ENCODE measurements at regions not wholly inside any gene's neighbourhood (a gene's known extent, or its start where the extent isn't known, plus 50 kb on each side); places are given as distances from the start of the nearest gene placed in this dataset.

DNA sequence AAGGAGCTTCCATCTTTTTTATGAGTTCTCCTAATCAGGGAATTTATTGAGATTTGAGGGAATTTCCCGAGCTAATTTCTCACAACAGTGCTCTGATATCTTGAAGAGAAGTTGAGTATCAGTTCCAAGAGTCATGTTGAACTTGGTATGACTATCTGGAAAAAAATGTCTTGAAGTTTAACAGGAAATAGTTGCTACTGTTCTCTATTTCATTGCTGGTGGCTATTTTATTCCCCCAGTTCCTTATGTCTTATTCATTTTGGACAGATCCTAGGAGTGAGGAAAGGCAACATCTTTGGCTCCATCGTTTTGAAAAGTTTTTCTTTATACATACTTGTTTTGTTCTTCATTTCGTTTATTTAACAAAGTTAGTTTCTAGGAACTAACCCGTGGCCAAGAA, 307.8 kb upstream of the AGTR1 start:
- peaks cover 3% of the 10 kb centered on the region for H3K9me3 Mint-ChIP-seq (ENCODE audit: unreplicated experiment)
- H3K4me1 ChIP-seq (ENCODE audit: insufficient read depth, low read length): no peaks in the 10 kb centered on the region
- no peaks in the 10 kb centered on the region for H4K20me1 ChIP-seq (ENCODE audit: insufficient read depth, low read length)
- peak; percentile 32 for DNase-seq (ENCODE audit: low read depth)
- no peak overlapping the region for H3K9ac ChIP-seq (ENCODE audit: low read length)
- H3K36me3 Mint-ChIP-seq (ENCODE audit: low read depth, unreplicated experiment): no peaks in the 10 kb centered on the region
- H3K27ac Mint-ChIP-seq (ENCODE audit: unreplicated experiment): no peak overlapping the region
- H3K27me3 ChIP-seq (ENCODE audit: insufficient read depth, low read length): no peaks in the 10 kb centered on the region
- no peak overlapping the region for H3K4me3 ChIP-seq (ENCODE audit: insufficient read depth, low read depth, low read length)
- TF ChIP-seq, protein P1, sequence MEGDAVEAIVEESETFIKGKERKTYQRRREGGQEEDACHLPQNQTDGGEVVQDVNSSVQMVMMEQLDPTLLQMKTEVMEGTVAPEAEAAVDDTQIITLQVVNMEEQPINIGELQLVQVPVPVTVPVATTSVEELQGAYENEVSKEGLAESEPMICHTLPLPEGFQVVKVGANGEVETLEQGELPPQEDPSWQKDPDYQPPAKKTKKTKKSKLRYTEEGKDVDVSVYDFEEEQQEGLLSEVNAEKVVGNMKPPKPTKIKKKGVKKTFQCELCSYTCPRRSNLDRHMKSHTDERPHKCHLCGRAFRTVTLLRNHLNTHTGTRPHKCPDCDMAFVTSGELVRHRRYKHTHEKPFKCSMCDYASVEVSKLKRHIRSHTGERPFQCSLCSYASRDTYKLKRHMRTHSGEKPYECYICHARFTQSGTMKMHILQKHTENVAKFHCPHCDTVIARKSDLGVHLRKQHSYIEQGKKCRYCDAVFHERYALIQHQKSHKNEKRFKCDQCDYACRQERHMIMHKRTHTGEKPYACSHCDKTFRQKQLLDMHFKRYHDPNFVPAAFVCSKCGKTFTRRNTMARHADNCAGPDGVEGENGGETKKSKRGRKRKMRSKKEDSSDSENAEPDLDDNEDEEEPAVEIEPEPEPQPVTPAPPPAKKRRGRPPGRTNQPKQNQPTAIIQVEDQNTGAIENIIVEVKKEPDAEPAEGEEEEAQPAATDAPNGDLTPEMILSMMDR (IDR thresholded peaks at IDR 0.05; ENCODE audit: insufficient read depth, low read depth, low read length): no peak
- no peak for TF ChIP-seq EZH2 (IDR thresholded peaks at IDR 0.05; ENCODE audit: insufficient read depth, low read length)
- no peak overlapping the region for H3K27ac ChIP-seq (ENCODE audit: low read depth, low read length)
- peaks cover 2% of the 10 kb centered on the region for H3K4me1 Mint-ChIP-seq (ENCODE audit: low read depth, unreplicated experiment)
- no peak overlapping the region for H3K4me2 ChIP-seq (ENCODE audit: low read length)
- no peaks in the 10 kb centered on the region for H3K36me3 ChIP-seq (ENCODE audit: insufficient read depth, low read length)
- no peaks in the 10 kb centered on the region for H3K27me3 Mint-ChIP-seq (ENCODE audit: low read depth, unreplicated experiment)
- no peaks in the 10 kb centered on the region for H3K79me2 ChIP-seq (ENCODE audit: insufficient read depth, low read length)
- no peaks in the 10 kb centered on the region for H3K9me3 ChIP-seq (ENCODE audit: insufficient read depth, low read depth, low read length)
- FAIRE-seq: peak; percentile 13
- no peak overlapping the region for H2AFZ ChIP-seq (ENCODE audit: low read depth, low read length)
- no peak overlapping the region for H3K4me3 Mint-ChIP-seq (ENCODE audit: unreplicated experiment)

DNA sequence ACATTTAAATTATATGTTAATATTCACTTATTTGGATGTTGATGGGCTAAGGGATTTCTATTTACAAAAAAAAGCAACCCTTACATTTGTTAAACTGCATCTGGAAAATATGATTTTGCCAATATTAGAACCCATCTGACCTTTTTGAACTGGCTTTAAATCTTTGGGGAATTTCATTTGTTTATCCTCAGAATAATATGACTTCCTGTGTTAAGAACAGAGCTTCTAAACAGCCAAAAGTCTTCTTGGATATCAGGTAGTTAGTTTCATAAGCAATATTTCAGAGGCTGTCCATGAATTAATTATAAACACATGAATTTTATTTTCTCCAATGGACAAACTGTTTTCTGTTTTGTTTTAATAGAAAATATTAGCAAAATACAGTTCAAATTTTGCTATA, 301.9 kb upstream of the AGTR1 start:
- FAIRE-seq: no peak
- H3K27ac Mint-ChIP-seq (ENCODE audit: unreplicated experiment): no peak overlapping the region
- no peaks in the 10 kb centered on the region for H3K79me2 ChIP-seq (ENCODE audit: insufficient read depth, low read length)
- H3K4me3 ChIP-seq (ENCODE audit: insufficient read depth, low read depth, low read length): no peak overlapping the region
- no peaks in the 10 kb centered on the region for H3K9me3 ChIP-seq (ENCODE audit: insufficient read depth, low read depth, low read length)
- no peak for DNase-seq (ENCODE audit: low read depth)
- no peaks in the 10 kb centered on the region for H3K4me1 ChIP-seq (ENCODE audit: insufficient read depth, low read length)
- no peaks in the 10 kb centered on the region for H3K9me3 Mint-ChIP-seq (ENCODE audit: unreplicated experiment)
- H3K4me2 ChIP-seq (ENCODE audit: low read length): no peak overlapping the region
- TF ChIP-seq, protein P1 (IDR thresholded peaks at IDR 0.05; ENCODE audit: insufficient read depth, low read depth, low read length): no peak
- no peak for TF ChIP-seq EZH2 (IDR thresholded peaks at IDR 0.05; ENCODE audit: insufficient read depth, low read length)
- no peaks in the 10 kb centered on the region for H3K27me3 Mint-ChIP-seq (ENCODE audit: low read depth, unreplicated experiment)
- H4K20me1 ChIP-seq (ENCODE audit: insufficient read depth, low read length): no peaks in the 10 kb centered on the region
- H3K36me3 ChIP-seq (ENCODE audit: insufficient read depth, low read length): no peaks in the 10 kb centered on the region
- no peaks in the 10 kb centered on the region for H3K27me3 ChIP-seq (ENCODE audit: insufficient read depth, low read length)
- no peak overlapping the region for H2AFZ ChIP-seq (ENCODE audit: low read depth, low read length)
- H3K4me3 Mint-ChIP-seq (ENCODE audit: unreplicated experiment): no peak overlapping the region
- no peaks in the 10 kb centered on the region for H3K36me3 Mint-ChIP-seq (ENCODE audit: low read depth, unreplicated experiment)
- no peaks in the 10 kb centered on the region for H3K4me1 Mint-ChIP-seq (ENCODE audit: low read depth, unreplicated experiment)
- H3K9ac ChIP-seq (ENCODE audit: low read length): no peak overlapping the region
- no peak overlapping the region for H3K27ac ChIP-seq (ENCODE audit: low read depth, low read length)

DNA sequence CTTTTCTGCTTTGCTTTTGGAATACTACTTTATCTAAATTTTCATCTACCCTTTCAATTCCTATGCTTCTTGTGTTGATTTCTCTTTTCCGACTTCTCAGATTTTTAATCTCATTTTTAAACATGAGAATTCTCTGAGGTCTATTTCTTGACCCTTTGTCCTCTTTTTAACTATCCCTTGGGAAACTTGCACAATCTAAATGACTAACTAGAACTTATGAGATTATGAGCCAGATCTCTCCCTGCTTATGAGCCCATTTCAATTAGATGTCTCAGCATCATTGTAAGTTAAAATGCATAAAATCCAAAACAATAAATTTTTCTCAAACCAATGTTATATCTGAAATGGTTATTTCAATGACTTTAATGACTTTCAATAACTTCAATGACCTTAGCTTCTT, 296.9 kb upstream of the AGTR1 start:
- H3K36me3 ChIP-seq (ENCODE audit: insufficient read depth, low read length): no peaks in the 10 kb centered on the region
- no peaks in the 10 kb centered on the region for H3K79me2 ChIP-seq (ENCODE audit: insufficient read depth, low read length)
- H2AFZ ChIP-seq (ENCODE audit: low read depth, low read length): no peak overlapping the region
- H3K4me1 ChIP-seq (ENCODE audit: insufficient read depth, low read length): no peaks in the 10 kb centered on the region
- no peak for FAIRE-seq
- no peaks in the 10 kb centered on the region for H3K27me3 ChIP-seq (ENCODE audit: insufficient read depth, low read length)
- no peaks in the 10 kb centered on the region for H3K9me3 ChIP-seq (ENCODE audit: insufficient read depth, low read depth, low read length)
- H3K9me3 Mint-ChIP-seq (ENCODE audit: unreplicated experiment): no peaks in the 10 kb centered on the region
- no peaks in the 10 kb centered on the region for H4K20me1 ChIP-seq (ENCODE audit: insufficient read depth, low read length)
- H3K36me3 Mint-ChIP-seq (ENCODE audit: low read depth, unreplicated experiment): no peaks in the 10 kb centered on the region
- H3K4me3 Mint-ChIP-seq (ENCODE audit: unreplicated experiment): no peak overlapping the region
- TF ChIP-seq, protein P1 (IDR thresholded peaks at IDR 0.05; ENCODE audit: insufficient read depth, low read depth, low read length): no peak
- TF ChIP-seq EZH2 (IDR thresholded peaks at IDR 0.05; ENCODE audit: insufficient read depth, low read length): no peak
- no peaks in the 10 kb centered on the region for H3K27me3 Mint-ChIP-seq (ENCODE audit: low read depth, unreplicated experiment)
- H3K4me2 ChIP-seq (ENCODE audit: low read length): no peak overlapping the region
- no peak overlapping the region for H3K4me3 ChIP-seq (ENCODE audit: insufficient read depth, low read depth, low read length)
- no peak overlapping the region for H3K9ac ChIP-seq (ENCODE audit: low read length)
- no peak overlapping the region for H3K27ac Mint-ChIP-seq (ENCODE audit: unreplicated experiment)
- DNase-seq (ENCODE audit: low read depth): no peak
- H3K4me1 Mint-ChIP-seq (ENCODE audit: low read depth, unreplicated experiment): no peaks in the 10 kb centered on the region
- no peak overlapping the region for H3K27ac ChIP-seq (ENCODE audit: low read depth, low read length)
